ENCODE measurements at regions not wholly inside any gene's neighbourhood (a gene's known extent, or its start where the extent isn't known, plus 50 kb on each side); places are given as distances from the start of the nearest gene placed in this dataset.

DNA sequence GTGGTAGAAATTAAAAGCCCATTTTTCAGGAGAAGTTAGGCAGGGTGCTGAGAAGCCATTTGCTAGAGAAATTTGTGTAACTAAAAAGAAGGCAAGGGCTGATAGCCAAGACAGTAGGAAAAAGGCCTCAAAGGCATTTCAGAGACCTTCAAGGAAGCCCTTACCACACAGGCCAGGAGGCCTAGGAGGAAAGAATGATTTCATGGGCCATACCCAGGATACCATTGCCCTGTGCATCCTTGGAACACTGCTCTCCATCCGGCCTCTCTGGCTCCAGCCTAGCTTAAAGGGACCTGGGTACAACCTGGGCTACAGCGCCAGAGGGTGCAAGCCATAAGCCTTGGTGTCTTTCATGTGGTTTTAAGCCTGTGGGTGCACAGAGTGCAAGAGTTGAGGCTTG lies 193.6 kb upstream of the GRM7 start:
- TF ChIP-seq, protein P1, sequence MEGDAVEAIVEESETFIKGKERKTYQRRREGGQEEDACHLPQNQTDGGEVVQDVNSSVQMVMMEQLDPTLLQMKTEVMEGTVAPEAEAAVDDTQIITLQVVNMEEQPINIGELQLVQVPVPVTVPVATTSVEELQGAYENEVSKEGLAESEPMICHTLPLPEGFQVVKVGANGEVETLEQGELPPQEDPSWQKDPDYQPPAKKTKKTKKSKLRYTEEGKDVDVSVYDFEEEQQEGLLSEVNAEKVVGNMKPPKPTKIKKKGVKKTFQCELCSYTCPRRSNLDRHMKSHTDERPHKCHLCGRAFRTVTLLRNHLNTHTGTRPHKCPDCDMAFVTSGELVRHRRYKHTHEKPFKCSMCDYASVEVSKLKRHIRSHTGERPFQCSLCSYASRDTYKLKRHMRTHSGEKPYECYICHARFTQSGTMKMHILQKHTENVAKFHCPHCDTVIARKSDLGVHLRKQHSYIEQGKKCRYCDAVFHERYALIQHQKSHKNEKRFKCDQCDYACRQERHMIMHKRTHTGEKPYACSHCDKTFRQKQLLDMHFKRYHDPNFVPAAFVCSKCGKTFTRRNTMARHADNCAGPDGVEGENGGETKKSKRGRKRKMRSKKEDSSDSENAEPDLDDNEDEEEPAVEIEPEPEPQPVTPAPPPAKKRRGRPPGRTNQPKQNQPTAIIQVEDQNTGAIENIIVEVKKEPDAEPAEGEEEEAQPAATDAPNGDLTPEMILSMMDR (IDR thresholded peaks at IDR 0.05) = no peak
- TF ChIP-seq POLR2A (IDR thresholded peaks at IDR 0.05) = no peak

All from Peyer's patch (tissue), 4 donors.